ENCODE measurements at regions not wholly inside any gene's neighbourhood (a gene's known extent, or its start where the extent isn't known, plus 50 kb on each side); places are given as distances from the start of the nearest gene placed in this dataset.

DNA sequence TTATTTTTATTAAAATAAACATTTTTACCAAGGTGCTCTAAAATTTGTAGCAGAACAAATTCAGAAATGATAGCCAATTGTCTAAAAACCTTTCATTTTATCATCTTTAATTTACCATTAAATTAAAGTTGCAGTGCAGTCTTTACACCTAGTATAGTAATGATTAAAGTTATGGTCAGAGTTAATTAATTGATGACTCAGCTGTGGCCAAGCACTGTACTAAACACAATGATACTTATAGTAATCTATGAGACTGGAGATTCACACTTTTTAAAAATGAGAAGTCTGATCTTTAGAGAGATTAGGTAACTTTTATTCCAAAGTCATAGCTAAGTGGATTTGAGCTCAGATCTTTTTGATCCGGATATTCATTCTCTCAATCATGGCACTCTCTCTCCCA lies 621.1 kb upstream of the MEF2C start:
- H3K36me3 ChIP-seq (ENCODE audit: control insufficient read depth, insufficient read depth, low read length), result no peaks in the 10 kb centered on the region
- no peaks in the 10 kb centered on the region for H3K9me3 ChIP-seq (ENCODE audit: control insufficient read depth, insufficient read depth, low read depth, low read length)
- POLR2A ChIA-PET, result no interaction called here
- in situ Hi-C loops (cut with HindIII; ENCODE audit: low pct_unique_long_range_greater_than_20kb, low sequenced_read_pairs) (no loop called here), intact Hi-C loops (cut with micrococcal nuclease; ENCODE audit: unreplicated experiment) (no loop called here)
- no peaks in the 10 kb centered on the region for H3K4me1 ChIP-seq (ENCODE audit: control insufficient read depth, insufficient read depth, low read length)
- no peak for ATAC-seq
- no TSS peak for BruUV-seq (replicated peaks)
- CTCF ChIA-PET, result interaction anchor here (0.6 kb wide), 1 partner anchor 1095 kb away, joined by 3 read pairs; no protein-coding TSS in a partner anchor
- no peak overlapping the region for H3K4me3 ChIP-seq (ENCODE audit: low read depth in 2 of 2, low read length in 2 of 2)
- no peak overlapping the region for H3K27ac ChIP-seq (ENCODE audit: low read length)
- H3K27me3 ChIP-seq (ENCODE audit: control insufficient read depth, insufficient read depth, low read length), result no peaks in the 10 kb centered on the region
- TF ChIP-seq, protein P1, sequence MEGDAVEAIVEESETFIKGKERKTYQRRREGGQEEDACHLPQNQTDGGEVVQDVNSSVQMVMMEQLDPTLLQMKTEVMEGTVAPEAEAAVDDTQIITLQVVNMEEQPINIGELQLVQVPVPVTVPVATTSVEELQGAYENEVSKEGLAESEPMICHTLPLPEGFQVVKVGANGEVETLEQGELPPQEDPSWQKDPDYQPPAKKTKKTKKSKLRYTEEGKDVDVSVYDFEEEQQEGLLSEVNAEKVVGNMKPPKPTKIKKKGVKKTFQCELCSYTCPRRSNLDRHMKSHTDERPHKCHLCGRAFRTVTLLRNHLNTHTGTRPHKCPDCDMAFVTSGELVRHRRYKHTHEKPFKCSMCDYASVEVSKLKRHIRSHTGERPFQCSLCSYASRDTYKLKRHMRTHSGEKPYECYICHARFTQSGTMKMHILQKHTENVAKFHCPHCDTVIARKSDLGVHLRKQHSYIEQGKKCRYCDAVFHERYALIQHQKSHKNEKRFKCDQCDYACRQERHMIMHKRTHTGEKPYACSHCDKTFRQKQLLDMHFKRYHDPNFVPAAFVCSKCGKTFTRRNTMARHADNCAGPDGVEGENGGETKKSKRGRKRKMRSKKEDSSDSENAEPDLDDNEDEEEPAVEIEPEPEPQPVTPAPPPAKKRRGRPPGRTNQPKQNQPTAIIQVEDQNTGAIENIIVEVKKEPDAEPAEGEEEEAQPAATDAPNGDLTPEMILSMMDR (IDR thresholded peaks at IDR 0.05), result no peak
- TF ChIP-seq, protein P2, sequence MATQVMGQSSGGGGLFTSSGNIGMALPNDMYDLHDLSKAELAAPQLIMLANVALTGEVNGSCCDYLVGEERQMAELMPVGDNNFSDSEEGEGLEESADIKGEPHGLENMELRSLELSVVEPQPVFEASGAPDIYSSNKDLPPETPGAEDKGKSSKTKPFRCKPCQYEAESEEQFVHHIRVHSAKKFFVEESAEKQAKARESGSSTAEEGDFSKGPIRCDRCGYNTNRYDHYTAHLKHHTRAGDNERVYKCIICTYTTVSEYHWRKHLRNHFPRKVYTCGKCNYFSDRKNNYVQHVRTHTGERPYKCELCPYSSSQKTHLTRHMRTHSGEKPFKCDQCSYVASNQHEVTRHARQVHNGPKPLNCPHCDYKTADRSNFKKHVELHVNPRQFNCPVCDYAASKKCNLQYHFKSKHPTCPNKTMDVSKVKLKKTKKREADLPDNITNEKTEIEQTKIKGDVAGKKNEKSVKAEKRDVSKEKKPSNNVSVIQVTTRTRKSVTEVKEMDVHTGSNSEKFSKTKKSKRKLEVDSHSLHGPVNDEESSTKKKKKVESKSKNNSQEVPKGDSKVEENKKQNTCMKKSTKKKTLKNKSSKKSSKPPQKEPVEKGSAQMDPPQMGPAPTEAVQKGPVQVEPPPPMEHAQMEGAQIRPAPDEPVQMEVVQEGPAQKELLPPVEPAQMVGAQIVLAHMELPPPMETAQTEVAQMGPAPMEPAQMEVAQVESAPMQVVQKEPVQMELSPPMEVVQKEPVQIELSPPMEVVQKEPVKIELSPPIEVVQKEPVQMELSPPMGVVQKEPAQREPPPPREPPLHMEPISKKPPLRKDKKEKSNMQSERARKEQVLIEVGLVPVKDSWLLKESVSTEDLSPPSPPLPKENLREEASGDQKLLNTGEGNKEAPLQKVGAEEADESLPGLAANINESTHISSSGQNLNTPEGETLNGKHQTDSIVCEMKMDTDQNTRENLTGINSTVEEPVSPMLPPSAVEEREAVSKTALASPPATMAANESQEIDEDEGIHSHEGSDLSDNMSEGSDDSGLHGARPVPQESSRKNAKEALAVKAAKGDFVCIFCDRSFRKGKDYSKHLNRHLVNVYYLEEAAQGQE (IDR thresholded peaks at IDR 0.05; ENCODE audit: insufficient read depth in 1 of 2, low read depth in 2 of 2, low read length in 1 of 2), result no peak
- TF ChIP-seq POLR2AphosphoS5 (IDR thresholded peaks at IDR 0.05; ENCODE audit: low read depth, low read length) (no peak), SIN3A (IDR thresholded peaks at IDR 0.05; ENCODE audit: borderline replicate concordance, insufficient read depth, low read depth, low read length) (no peak), TCF7L2 (IDR thresholded peaks at IDR 0.05; ENCODE audit: low read depth, low read length) (no peak)
- no peak for DNase-seq (ENCODE audit: low read depth, low spot score)

DNA sequence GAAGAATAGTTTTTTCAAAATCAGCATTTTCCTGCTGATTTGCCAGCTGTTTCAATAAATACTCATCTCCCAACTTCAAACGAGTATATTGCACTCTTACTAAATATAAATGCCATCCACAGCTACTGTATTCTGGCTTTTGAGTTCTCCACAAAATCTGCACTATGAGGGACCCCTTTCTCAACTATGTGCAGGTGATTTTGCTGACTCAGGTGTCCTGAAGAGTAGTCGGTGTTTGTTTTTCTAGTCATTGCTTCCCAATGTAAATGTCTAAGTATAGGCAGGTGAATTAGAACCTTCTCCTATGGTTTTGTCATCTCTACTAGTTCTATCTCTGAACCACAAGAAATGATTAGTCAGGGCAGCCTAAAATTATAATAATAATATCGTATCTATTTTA lies 616.8 kb upstream of the MEF2C start:
- ATAC-seq (no peak), DNase-seq (ENCODE audit: low read depth, low spot score) (no peak)
- ChIA-PET CTCF (no interaction called here), POLR2A (no interaction called here)
- no TSS peak for BruUV-seq (replicated peaks)
- Histone ChIP-seq H3K9me3 (ENCODE audit: control insufficient read depth, insufficient read depth, low read depth, low read length) (no peaks in the 10 kb centered on the region), H3K36me3 (ENCODE audit: control insufficient read depth, insufficient read depth, low read length) (no peaks in the 10 kb centered on the region), H3K4me3 (ENCODE audit: low read depth in 2 of 2, low read length in 2 of 2) (no peak overlapping the region), H3K4me1 (ENCODE audit: control insufficient read depth, insufficient read depth, low read length) (no peaks in the 10 kb centered on the region), H3K27ac (ENCODE audit: low read length) (no peak overlapping the region), H3K27me3 (ENCODE audit: control insufficient read depth, insufficient read depth, low read length) (no peaks in the 10 kb centered on the region)
- in situ Hi-C loops (cut with HindIII; ENCODE audit: low pct_unique_long_range_greater_than_20kb, low sequenced_read_pairs), result no loop called here
- intact Hi-C loops (cut with micrococcal nuclease; ENCODE audit: unreplicated experiment), result no loop called here
- TF ChIP-seq POLR2AphosphoS5 (IDR thresholded peaks at IDR 0.05; ENCODE audit: low read depth, low read length) (no peak), TCF7L2 (IDR thresholded peaks at IDR 0.05; ENCODE audit: low read depth, low read length) (no peak), SIN3A (IDR thresholded peaks at IDR 0.05; ENCODE audit: borderline replicate concordance, insufficient read depth, low read depth, low read length) (no peak)
- TF ChIP-seq, protein P2 (IDR thresholded peaks at IDR 0.05; ENCODE audit: insufficient read depth in 1 of 2, low read depth in 2 of 2, low read length in 1 of 2), result no peak
- TF ChIP-seq, protein P1 (IDR thresholded peaks at IDR 0.05), result no peak
